Ishikawa (cell line): ENCODE measurements at regions not wholly inside any gene's neighbourhood (a gene's known extent, or its start where the extent isn't known, plus 50 kb on each side); places are given as distances from the start of the nearest gene placed in this dataset.

ENCODE experiments used
- CEBPB ChIP-seq: IDR thresholded peaks from 2 replicates; pipeline ENCODE4 v1.6.1; 2012
- CREB1 ChIP-seq: IDR thresholded peaks from 2 replicates; pipeline ENCODE4 v1.6.1; 2012; ENCODE audit warnings: low read depth
- EP300 ChIP-seq: IDR thresholded peaks from 2 replicates; pipeline ENCODE4 v1.6.1; 2012; ENCODE audit warnings: borderline replicate concordance
- MAX ChIP-seq: IDR thresholded peaks from 2 replicates; pipeline ENCODE4 v1.6.1; 2012
- NFIC ChIP-seq: IDR thresholded peaks from 2 replicates; pipeline ENCODE4 v1.6.1; 2012
- RAD21 ChIP-seq: IDR thresholded peaks from 2 replicates; pipeline ENCODE4 v1.6.1; 2012; ENCODE audit warnings: low read depth
- TAF1 ChIP-seq: IDR thresholded peaks from 2 replicates; pipeline ENCODE4 v1.6.1; 2012; ENCODE audit warnings: low read depth, mild to moderate bottlenecking
- TCF12 ChIP-seq: IDR thresholded peaks from 2 replicates; pipeline ENCODE4 v1.6.1; 2012; ENCODE audit warnings: low read depth
- TEAD4 ChIP-seq: IDR thresholded peaks from 2 replicates; pipeline ENCODE4 v1.6.1; 2012
- USF1 ChIP-seq: IDR thresholded peaks from 2 replicates; pipeline ENCODE4 v1.6.1; 2012

GRCh38 chr10:128624656-128625530 is 498.7 kb upstream of the MKI67 start:
- TF ChIP-seq MAX (no peak), TCF12 (no peak), USF1 (no peak), CEBPB (no peak), TAF1 (no peak), EP300 (no peak), NFIC (no peak), RAD21 (no peak), CREB1 (no peak), TEAD4 (no peak)
